ENCODE measurements at regions not wholly inside any gene's neighbourhood (a gene's known extent, or its start where the extent isn't known, plus 50 kb on each side); places are given as distances from the start of the nearest gene placed in this dataset.

GRCh38 chr12:46944088-46944487 is 118.3 kb upstream of the SLC38A4 start (continued):
- no peak for TF ChIP-seq HOMEZ (CRISPR knock-in tag; IDR thresholded peaks at IDR 0.05)
- TF ChIP-seq SNRNP70 (optimal IDR thresholded peaks at IDR 0.05; ENCODE audit: low read depth, low read length) = no peak
- no peak for TF ChIP-seq KLF16 (IDR thresholded peaks at IDR 0.05)
- no peak for TF ChIP-seq PREB (CRISPR knock-in tag; IDR thresholded peaks at IDR 0.05)
- no peak for TF ChIP-seq ZNF354B (CRISPR knock-in tag; IDR thresholded peaks at IDR 0.05)
- TF ChIP-seq ZNF318 (IDR thresholded peaks at IDR 0.05; ENCODE audit: borderline replicate concordance in 1 of 2, low read depth in 1 of 2) = no peak
- TF ChIP-seq MIER1 (IDR thresholded peaks at IDR 0.05; ENCODE audit: low read depth) = no peak
- TF ChIP-seq NFE2L1 (tag; IDR thresholded peaks at IDR 0.05; ENCODE audit: borderline replicate concordance, low read depth) = no peak
- TF ChIP-seq BRF2 (IDR thresholded peaks at IDR 0.05; ENCODE audit: borderline replicate concordance, insufficient read depth, insufficient read length) = no peak
- TF ChIP-seq TCFL5 (CRISPR knock-in tag; conservative IDR thresholded peaks at IDR 0.05) = no peak
- TF ChIP-seq GTF2F1 (IDR thresholded peaks at IDR 0.05; ENCODE audit: low read depth, low read length) = no peak
- no peak for TF ChIP-seq DIDO1 (tag; IDR thresholded peaks at IDR 0.05; ENCODE audit: low read depth)
- TF ChIP-seq JUNB (CRISPR knock-in tag; conservative IDR thresholded peaks at IDR 0.05) = no peak
- no peak for TF ChIP-seq SMARCC2 (IDR thresholded peaks at IDR 0.05; ENCODE audit: low read depth)
- no peak for TF ChIP-seq ZBTB43 (CRISPR knock-in tag; IDR thresholded peaks at IDR 0.05)

Measured in K562 (cell line).